ENCODE measurements at regions not wholly inside any gene's neighbourhood (a gene's known extent, or its start where the extent isn't known, plus 50 kb on each side); places are given as distances from the start of the nearest gene placed in this dataset.
"Not testable (repeated sequence)": the region's sequence is repeated elsewhere in the genome, so short reads cannot be mapped to it uniquely, and the experiment has no call there.

DNA sequence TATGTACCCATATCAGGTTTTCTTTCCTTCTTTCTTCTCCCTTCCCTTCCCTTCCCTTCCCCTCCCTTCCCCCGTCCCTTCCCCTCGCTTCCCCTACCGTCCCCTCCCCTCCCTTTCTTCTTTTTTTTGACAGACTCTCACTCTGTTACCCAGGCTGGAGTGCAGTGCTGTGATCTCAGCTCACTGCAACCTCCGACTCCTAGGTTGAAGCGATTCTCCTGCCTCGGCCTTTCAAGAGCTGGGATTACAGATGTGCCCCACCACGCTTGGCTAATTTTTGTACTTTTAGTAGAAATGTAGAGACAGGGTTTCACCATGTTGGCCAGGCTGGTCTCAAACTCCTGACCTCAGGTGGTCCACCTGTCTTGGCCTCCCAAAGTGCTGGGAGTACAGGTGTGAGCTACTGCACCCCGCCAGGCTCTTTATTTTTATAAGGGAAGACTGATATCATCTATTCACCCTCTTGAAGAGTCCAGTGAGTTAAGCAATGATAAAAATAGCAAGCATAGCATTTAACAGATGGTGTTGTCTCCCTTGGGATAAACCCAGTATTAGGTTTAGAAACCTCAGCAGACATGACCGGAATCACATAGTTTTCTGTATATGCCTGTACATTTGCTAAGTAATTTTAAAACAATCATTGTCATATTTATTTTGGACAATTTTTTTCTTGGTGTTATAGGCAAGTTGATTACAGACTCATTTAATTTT is 888.4 kb downstream of the TRIB2 start:
- no peak for DNase-seq (ENCODE audit: low read depth in 2 of 2)

GRCh38 chr2:13607139-13607538 is 890.4 kb downstream of the TRIB2 start:
- DNase-seq (ENCODE audit: low read depth in 2 of 2): no peak

DNA sequence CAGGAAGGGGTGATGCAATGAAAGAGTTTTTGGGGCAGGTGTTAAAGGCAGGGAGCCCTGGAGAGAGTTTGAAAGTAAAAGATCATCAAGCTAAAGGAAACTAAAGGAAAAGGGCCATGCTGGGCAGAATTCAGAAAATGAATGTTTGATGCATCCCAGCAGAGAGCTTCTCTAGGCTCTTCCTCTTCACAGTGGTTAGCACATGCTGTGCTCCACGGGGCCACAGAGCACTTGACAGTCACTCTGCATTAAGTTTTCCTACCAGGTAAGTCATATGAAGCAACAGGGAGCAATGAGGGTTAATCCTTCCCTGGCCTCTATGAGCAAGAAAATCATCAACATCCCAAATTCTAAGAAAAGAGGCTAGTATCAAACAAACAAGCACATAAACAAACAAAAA is 895.2 kb downstream of the TRIB2 start:
- DNase-seq (ENCODE audit: low read depth in 2 of 2): no peak

DNA sequence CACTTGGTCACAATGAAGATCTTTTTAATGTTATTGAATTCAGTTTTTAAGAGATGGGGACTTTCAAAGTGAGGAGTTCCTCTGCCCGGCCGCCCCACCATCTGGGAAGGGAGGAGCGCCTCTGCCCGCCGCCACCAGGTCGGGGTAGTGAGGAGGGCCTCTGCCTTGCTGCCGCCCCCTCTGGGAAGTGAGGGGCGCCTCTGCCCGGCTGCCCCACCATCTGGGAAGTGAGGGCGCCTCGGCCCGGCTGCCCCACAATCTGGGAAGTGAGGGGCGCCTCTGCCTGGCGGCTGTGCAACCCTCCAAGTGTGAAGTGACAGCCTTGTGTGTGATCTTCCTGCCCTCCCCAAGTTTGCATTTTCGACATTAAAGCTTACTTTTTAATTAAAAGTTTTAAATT is 899.3 kb downstream of the TRIB2 start:
- no peak for DNase-seq (ENCODE audit: low read depth in 2 of 2)

DNA sequence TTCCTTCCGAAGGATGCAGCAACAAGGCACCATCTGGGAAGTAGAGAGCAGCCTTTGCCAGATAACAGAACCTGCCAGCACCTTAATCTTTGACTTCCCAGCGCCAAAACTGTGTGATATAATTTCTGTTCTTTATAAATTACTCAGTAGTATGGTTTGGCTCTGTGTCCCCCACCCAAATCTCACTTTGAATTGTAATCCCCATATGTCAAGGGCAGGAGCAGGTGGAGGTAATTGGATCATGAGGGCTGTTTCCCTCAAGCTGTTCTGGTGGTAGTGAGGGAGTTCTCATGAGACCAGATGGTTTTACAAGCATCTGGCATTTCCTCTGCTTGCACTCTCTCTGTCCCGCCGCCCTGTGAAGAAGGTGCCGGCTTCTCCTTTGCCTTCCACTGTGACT is 899.9 kb downstream of the TRIB2 start:
- DNase-seq (ENCODE audit: low read depth in 2 of 2): no peak

- DNase-seq (ENCODE audit: low read depth in 2 of 2): no peak
Observed at GRCh38 chr2:13628122-13628521, 911.4 kb downstream of the TRIB2 start.

GRCh38 chr2:13638181-13638580 is 921.4 kb downstream of the TRIB2 start:
- DNase-seq (ENCODE audit: low read depth in 2 of 2): no peak

GRCh38 chr2:13649918-13650317 is 933.2 kb downstream of the TRIB2 start:
- DNase-seq (ENCODE audit: low read depth in 2 of 2): no peak

- no peak for DNase-seq (ENCODE audit: low read depth in 2 of 2)
Observed at GRCh38 chr2:13650586-13651180, 933.9 kb downstream of the TRIB2 start.

DNA sequence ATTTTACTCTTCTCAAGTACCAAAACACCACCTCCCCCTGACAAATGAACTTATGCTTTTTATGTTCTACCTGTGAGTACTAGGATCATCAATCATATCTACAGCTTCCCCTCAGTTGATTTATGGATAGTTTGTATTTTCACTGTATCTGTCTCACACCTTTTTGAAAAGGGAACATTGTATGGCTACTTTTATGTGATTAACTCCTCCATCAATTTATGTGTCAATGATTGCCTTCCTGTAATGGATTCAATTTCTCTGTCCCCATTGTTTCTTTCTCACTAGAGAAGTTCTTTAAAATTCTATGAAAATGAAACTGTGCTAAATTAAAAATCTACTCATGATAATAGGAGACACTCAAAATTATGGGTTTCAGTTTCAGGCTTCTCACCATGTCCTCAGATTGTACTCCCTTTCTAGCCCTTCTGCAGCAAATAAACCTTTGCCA is 935.0 kb downstream of the TRIB2 start:
- no peak for DNase-seq (ENCODE audit: low read depth in 2 of 2)

GRCh38 chr2:13652531-13653313 is 936.0 kb downstream of the TRIB2 start:
- DNase-seq (ENCODE audit: low read depth in 2 of 2): no peak

- no peak for DNase-seq (ENCODE audit: low read depth in 2 of 2)
Observed at GRCh38 chr2:13654416-13654815, 937.7 kb downstream of the TRIB2 start.

DNA sequence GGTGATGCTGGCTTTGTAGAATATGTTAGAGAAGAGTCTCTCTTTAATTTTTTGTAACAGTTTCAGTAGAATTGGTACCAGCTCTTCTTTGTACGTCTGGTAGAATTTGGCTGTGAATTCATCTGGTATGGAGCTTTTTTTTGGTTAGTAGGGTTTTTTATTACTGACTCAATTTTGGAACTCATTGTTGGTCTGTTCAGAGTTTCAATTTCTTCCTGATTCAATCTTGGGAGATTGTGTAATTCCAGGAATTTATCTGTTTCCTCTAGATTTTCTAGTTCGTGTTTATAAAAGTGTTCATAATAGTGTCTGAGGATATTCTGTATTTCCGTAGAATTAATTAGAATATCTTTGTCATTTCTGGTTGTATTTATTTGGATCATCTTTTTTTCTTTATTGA is 943.5 kb downstream of the TRIB2 start:
- no peak for DNase-seq (ENCODE audit: low read depth in 2 of 2)

GRCh38 chr2:13662055-13662454 is 945.3 kb downstream of the TRIB2 start:
- no peak for DNase-seq (ENCODE audit: low read depth in 2 of 2)

- DNase-seq (ENCODE audit: low read depth in 2 of 2): no peak
Observed at GRCh38 chr2:13666582-13667414, 950.1 kb downstream of the TRIB2 start.

GRCh38 chr2:13667415-13667757 is 950.6 kb downstream of the TRIB2 start:
- DNase-seq (ENCODE audit: low read depth in 2 of 2): no peak

GRCh38 chr2:13669607-13670006 is 952.9 kb downstream of the TRIB2 start:
- no peak for DNase-seq (ENCODE audit: low read depth in 2 of 2)

GRCh38 chr2:13673821-13674220 is 957.1 kb downstream of the TRIB2 start:
- not testable (repeated sequence) for DNase-seq (ENCODE audit: low read depth in 2 of 2)

DNA sequence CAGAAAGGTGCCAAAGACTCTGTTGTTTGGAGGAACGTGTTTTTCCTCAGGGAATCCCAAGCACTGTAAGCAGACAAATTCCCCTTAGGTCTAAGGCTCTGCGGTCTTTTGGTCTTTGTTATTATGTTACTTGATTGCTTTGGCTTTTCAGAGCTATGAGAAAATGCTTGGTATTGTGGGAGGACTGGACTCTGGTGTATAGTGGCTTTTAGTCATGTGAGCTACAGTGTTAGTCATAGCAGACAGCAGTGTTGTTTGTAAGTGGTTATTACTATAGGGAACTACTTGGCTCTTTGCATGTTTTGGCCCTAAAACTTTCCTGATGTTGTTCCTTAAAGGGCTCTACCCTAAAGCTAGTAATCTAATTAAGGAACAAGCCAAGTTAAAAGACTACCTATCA is 956.2 kb upstream of the LRATD1 start:
- no peak for DNase-seq (ENCODE audit: low read depth in 2 of 2)

DNA sequence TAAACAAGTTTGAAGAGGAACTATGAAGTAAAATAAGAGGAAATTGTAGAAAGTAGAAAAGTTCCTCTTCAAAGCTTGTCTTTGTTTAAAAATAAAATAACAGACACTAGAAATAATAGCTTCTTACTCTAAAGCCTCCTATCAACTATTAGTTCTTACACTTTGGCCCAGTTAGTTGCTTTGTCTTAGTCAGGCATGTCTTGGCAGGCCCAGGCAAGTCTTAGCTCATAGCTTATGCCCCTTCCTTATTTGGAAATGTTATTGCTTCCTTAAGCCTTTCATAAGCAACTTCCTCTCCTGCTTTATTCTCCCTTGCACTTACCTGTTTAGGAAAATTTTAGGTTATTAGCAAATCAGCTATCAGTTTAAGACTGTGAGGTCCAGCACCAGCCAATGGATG is 950.6 kb upstream of the LRATD1 start:
- DNase-seq (ENCODE audit: low read depth in 2 of 2): no peak

DNA sequence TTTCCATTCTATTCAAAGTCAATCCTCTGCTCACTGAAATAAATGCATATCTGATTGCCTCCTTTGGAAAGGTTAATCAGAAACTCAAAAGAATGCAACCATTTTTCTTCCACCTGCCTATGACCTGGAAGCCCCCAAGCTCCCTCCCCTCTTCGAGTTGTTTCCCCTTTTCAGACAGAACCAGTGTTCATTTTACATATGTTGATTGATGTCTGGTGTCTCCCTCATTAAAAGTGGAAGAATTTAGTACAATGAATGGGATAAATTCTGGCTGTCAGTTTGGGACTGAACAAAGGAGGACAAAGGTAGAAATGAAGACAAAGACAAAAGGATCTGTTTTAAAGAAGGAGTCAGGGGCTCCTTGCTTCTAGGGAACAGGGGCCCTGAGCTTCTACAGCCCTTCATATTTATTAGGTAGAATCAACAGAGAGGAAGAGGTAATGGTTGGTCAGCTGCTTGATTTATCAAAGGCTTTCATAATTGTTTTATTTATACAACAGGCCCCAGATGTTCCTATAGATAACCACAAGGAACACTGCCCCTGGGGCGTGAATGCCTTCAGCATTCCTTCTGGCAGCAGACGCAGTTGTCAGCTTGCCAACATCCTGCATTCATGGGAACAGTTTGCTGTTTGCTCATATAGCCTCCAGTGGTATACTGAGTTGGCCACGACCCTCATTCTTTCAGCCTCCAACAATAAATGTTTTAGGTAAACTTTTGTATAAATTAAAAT is 949.8 kb upstream of the LRATD1 start:
- no peak for DNase-seq (ENCODE audit: low read depth in 2 of 2)

Measured in activated CD8-positive, alpha-beta memory T cell treated with anti-CD3 and anti-CD28 coated beads for 4 hours (primary cell).